ENCODE measurements at regions not wholly inside any gene's neighbourhood (a gene's known extent, or its start where the extent isn't known, plus 50 kb on each side); places are given as distances from the start of the nearest gene placed in this dataset.
"Not testable (repeated sequence)": the region's sequence is repeated elsewhere in the genome, so short reads cannot be mapped to it uniquely, and the experiment has no call there.

- ChIA-PET CTCF (interaction anchor here (2.1 kb wide), 1 partner anchor 8 kb away, joined by 6 read pairs; no protein-coding TSS in a partner anchor), POLR2A (no interaction called here)
- no peak overlapping the region for H3K27ac Mint-ChIP-seq
- no peaks in the 10 kb centered on the region for H3K36me3 Mint-ChIP-seq (ENCODE audit: low read depth)
- DNase-seq (no peak), ATAC-seq (no peak)
- intact Hi-C loops (cut with micrococcal nuclease): no loop called here
- H3K9me3 Mint-ChIP-seq: no peaks in the 10 kb centered on the region
- no peaks in the 10 kb centered on the region for H3K4me1 Mint-ChIP-seq (ENCODE audit: low read depth)
- TF ChIP-seq CTCF (IDR thresholded peaks at IDR 0.05): no peak
- no peak overlapping the region for H3K4me3 Mint-ChIP-seq
- H3K27me3 Mint-ChIP-seq: peaks cover 5% of the 10 kb centered on the region
Observed at GRCh38 chr3:107461721-107462120, 61.0 kb upstream of the BBX start.

GRCh38 chr3:107464037-107464436, 58.7 kb upstream of the BBX start:
- peaks cover 9% of the 10 kb centered on the region for H3K27me3 Mint-ChIP-seq
- no peaks in the 10 kb centered on the region for H3K4me1 Mint-ChIP-seq (ENCODE audit: low read depth)
- no peak overlapping the region for H3K4me3 Mint-ChIP-seq
- H3K9me3 Mint-ChIP-seq: no peaks in the 10 kb centered on the region
- H3K27ac Mint-ChIP-seq: no peak overlapping the region
- H3K36me3 Mint-ChIP-seq (ENCODE audit: low read depth): no peaks in the 10 kb centered on the region
- ATAC-seq: no peak
- no peak for DNase-seq
- POLR2A ChIA-PET: no interaction called here
- intact Hi-C loops (cut with micrococcal nuclease): no loop called here
- CTCF ChIA-PET: no interaction called here
- TF ChIP-seq CTCF (IDR thresholded peaks at IDR 0.05): no peak

GRCh38 chr3:107465064-107465631, 57.6 kb upstream of the BBX start:
- CTCF ChIA-PET: interaction anchor here (1.7 kb wide), 1 partner anchor 36 kb away, joined by 4 read pairs; no protein-coding TSS in a partner anchor
- no peaks in the 10 kb centered on the region for H3K9me3 Mint-ChIP-seq
- ATAC-seq (peak; percentile 34), DNase-seq (no peak)
- H3K27ac Mint-ChIP-seq: no peak overlapping the region
- no peak for TF ChIP-seq CTCF (IDR thresholded peaks at IDR 0.05)
- POLR2A ChIA-PET: no interaction called here
- H3K36me3 Mint-ChIP-seq (ENCODE audit: low read depth): no peaks in the 10 kb centered on the region
- H3K4me1 Mint-ChIP-seq (ENCODE audit: low read depth): no peaks in the 10 kb centered on the region
- no peak overlapping the region for H3K4me3 Mint-ChIP-seq
- intact Hi-C loops (cut with micrococcal nuclease): no loop called here
- H3K27me3 Mint-ChIP-seq: peaks cover 9% of the 10 kb centered on the region

- peaks cover 7% of the 10 kb centered on the region for H3K9me3 Mint-ChIP-seq
- H3K27me3 Mint-ChIP-seq: peaks cover 11% of the 10 kb centered on the region
- H3K27ac Mint-ChIP-seq: no peak overlapping the region
- POLR2A ChIA-PET: no interaction called here
- DNase-seq (no peak), ATAC-seq (no peak)
- no peak for TF ChIP-seq CTCF (IDR thresholded peaks at IDR 0.05)
- no peak overlapping the region for H3K4me3 Mint-ChIP-seq
- no peaks in the 10 kb centered on the region for H3K36me3 Mint-ChIP-seq (ENCODE audit: low read depth)
- H3K4me1 Mint-ChIP-seq (ENCODE audit: low read depth): no peaks in the 10 kb centered on the region
- intact Hi-C loops (cut with micrococcal nuclease): no loop called here
- CTCF ChIA-PET: interaction anchor here (1.0 kb wide), 1 partner anchor 232 kb away, joined by 3 read pairs; no protein-coding TSS in a partner anchor
Observed at GRCh38 chr3:107468782-107469181, 54.0 kb upstream of the BBX start.

- CTCF ChIA-PET; H3K36me3 Mint-ChIP-seq (ENCODE audit: low read depth): not testable (repeated sequence)
Observed at GRCh38 chr3:107470496-107470895, 52.3 kb upstream of the BBX start.

More at GRCh38 chr3:107470496-107470895, 52.3 kb upstream of the BBX start:
- peaks cover 11% of the 10 kb centered on the region for H3K9me3 Mint-ChIP-seq
- ATAC-seq; H3K27me3 Mint-ChIP-seq; H3K27ac Mint-ChIP-seq; DNase-seq; POLR2A ChIA-PET; H3K4me3 Mint-ChIP-seq; H3K4me1 Mint-ChIP-seq (ENCODE audit: low read depth); intact Hi-C loops (cut with micrococcal nuclease): not testable (repeated sequence)

All from activated CD8-positive, alpha-beta T cell treated with anti-CD3 and anti-CD28 coated beads for 36 hours (primary cell).